Activated naive CD8-positive, alpha-beta T cell (primary cell): ENCODE measurements at regions not wholly inside any gene's neighbourhood (a gene's known extent, or its start where the extent isn't known, plus 50 kb on each side); places are given as distances from the start of the nearest gene placed in this dataset.
"Not testable (repeated sequence)": the region's sequence is repeated elsewhere in the genome, so short reads cannot be mapped to it uniquely, and the experiment has no call there.

ENCODE experiments used
- H3K27ac Mint-ChIP-seq: one replicate; pipeline ENCODE4 v1.8.0; 2021; ENCODE audit warnings: mixed read lengths
- H3K27me3 Mint-ChIP-seq: one replicate; pipeline ENCODE4 v1.8.0; 2021; ENCODE audit warnings: mixed read lengths
- H3K36me3 Mint-ChIP-seq: one replicate; pipeline ENCODE4 v1.8.0; 2021; ENCODE audit warnings: mixed read lengths
- H3K4me1 Mint-ChIP-seq: one replicate; pipeline ENCODE4 v1.8.0; 2021; ENCODE audit warnings: low read depth, mixed read lengths
- H3K4me3 Mint-ChIP-seq: one replicate; pipeline ENCODE4 v1.8.0; 2021; ENCODE audit warnings: mild to moderate bottlenecking, mixed read lengths
- H3K9me3 Mint-ChIP-seq: one replicate; pipeline ENCODE4 v1.8.0; 2021; ENCODE audit warnings: low read depth, mixed read lengths

DNA sequence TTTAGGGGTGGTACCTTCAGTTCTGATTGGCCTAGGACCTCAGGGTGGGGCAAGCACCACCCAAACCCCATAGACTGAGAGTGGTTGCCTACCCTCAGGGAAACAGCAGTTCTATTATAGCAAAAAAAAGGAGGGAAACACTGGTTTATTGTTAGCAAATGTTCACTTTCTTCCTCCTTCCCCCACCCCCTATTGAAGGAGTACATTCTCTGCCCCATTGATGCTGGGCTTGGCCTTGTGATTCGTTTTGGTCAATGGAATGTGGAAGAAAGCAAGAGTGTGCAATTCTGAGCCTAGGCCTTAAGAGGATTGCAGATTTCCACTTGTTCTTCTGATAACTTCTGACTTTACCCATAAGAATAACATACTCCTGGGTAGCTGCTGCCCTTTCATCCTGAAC, 255.8 kb downstream of the NFATC2 start:
- no peaks in the 10 kb centered on the region for H3K36me3 Mint-ChIP-seq
- no peak overlapping the region for H3K27ac Mint-ChIP-seq
- H3K4me3 Mint-ChIP-seq, result no peak overlapping the region
- no peaks in the 10 kb centered on the region for H3K4me1 Mint-ChIP-seq
- no peaks in the 10 kb centered on the region for H3K9me3 Mint-ChIP-seq
- H3K27me3 Mint-ChIP-seq, result no peaks in the 10 kb centered on the region

DNA sequence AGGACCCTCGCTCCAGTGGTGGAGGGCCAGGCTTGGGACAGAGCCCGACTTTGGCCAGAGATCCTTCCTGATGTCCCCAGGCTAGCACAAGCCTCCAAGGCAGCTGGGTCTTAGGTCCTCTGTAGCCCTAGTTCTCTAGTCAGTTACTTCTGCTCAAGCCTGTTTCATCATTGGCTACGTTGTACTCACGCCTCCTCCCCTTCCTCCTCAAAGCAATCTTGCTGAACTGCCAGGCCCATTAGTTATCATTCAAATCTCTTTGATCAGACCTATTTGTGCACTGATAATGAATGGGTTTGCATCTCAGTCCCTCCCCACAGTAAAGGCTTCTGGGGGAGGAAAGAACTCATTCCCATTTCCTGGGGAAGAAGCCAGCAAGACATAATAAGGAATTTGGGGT, 256.8 kb downstream of the NFATC2 start:
- no peaks in the 10 kb centered on the region for H3K4me1 Mint-ChIP-seq
- H3K36me3 Mint-ChIP-seq, result no peaks in the 10 kb centered on the region
- H3K27me3 Mint-ChIP-seq, result no peaks in the 10 kb centered on the region
- H3K27ac Mint-ChIP-seq, result no peak overlapping the region
- no peaks in the 10 kb centered on the region for H3K9me3 Mint-ChIP-seq
- no peak overlapping the region for H3K4me3 Mint-ChIP-seq

DNA sequence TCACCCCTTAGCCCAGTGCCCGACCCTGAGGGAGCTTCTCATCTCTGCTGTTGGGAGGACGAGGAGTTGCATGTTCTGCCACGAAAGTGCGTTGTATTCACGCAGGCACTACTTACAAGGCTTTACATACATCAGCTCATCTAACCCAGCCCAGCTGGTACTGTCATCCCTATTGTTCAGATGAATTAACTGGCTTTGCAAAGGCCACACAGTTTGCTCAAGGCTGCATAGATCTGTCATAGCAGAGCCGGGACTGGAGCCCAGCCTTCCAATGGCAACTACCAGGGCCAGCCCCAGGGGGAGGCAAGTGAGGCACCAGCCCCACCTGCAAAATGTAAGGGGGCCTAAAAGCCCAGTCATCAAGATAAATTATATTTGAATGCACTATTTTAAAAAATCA, 257.6 kb downstream of the NFATC2 start:
- Mint-ChIP-seq H3K27ac (no peak overlapping the region), H3K27me3 (no peaks in the 10 kb centered on the region), H3K9me3 (no peaks in the 10 kb centered on the region), H3K4me1 (no peaks in the 10 kb centered on the region), H3K4me3 (no peak overlapping the region), H3K36me3 (no peaks in the 10 kb centered on the region)

DNA sequence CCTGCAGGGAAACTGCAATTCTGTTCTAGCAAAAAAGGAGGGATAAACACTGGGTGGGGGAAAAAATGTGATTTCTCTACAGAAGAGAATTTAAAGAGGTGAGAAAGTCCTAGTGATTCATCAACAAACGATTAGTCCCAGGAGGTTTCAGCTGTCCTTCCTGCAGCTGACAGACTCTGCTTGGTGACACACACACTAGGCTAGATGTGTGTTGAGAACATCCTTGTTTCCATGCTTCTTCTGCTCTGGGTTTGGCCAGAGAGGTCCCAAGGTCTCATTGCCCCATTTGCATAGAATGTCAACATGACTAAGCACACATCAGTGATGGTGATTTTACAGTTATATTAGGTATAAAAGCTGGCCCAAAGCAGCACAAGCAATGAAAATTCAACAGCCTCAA, 258.3 kb downstream of the NFATC2 start:
- Mint-ChIP-seq H3K36me3 (no peaks in the 10 kb centered on the region), H3K4me3 (no peak overlapping the region), H3K27me3 (peaks cover under 1% of the 10 kb centered on the region), H3K4me1 (no peaks in the 10 kb centered on the region), H3K27ac (no peak overlapping the region), H3K9me3 (no peaks in the 10 kb centered on the region)

DNA sequence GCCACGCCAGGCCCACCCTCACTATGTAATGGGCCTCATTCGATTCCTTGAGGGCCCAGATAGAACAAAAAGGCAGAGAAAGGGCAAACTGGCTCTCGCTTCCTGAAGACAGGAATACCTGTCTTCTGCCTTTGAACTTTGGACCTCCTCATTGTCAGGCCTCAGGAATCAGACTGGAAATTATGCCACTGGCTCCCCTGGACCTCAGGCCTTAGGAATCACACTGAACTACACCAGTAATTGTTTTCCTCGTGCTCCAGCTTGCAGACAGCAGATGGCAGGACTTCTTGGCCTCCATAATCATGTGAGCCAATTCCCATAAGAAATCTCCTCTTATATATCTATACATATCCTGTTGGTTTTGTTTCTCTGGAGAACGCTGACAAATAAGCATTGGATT, 258.6 kb upstream of the KCNG1 start:
- H3K27ac Mint-ChIP-seq, result no peak overlapping the region
- no peaks in the 10 kb centered on the region for H3K9me3 Mint-ChIP-seq
- no peaks in the 10 kb centered on the region for H3K36me3 Mint-ChIP-seq
- H3K4me3 Mint-ChIP-seq, result no peak overlapping the region
- no peaks in the 10 kb centered on the region for H3K4me1 Mint-ChIP-seq
- H3K27me3 Mint-ChIP-seq, result peaks cover 13% of the 10 kb centered on the region

DNA sequence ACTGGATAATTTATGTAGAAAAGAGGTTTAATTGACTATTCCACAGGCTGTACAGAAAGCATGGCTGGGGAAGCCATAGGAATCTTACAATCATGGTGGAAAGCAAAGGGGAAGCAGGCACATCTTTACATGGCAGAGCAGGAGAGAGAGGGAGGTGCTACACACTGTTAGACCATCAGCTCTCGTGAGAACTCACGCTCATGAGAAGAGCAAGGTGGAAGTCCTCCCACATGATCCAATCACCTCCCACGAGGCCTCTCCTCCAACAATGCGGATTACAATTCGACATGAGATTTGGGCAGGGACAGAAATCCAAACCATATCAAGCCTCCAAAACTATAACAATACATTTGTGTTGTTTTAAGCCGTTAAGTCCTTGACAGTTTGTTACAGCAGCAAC, 257.1 kb upstream of the KCNG1 start:
- no peak overlapping the region for H3K4me3 Mint-ChIP-seq
- no peaks in the 10 kb centered on the region for H3K9me3 Mint-ChIP-seq
- no peaks in the 10 kb centered on the region for H3K36me3 Mint-ChIP-seq
- H3K27me3 Mint-ChIP-seq, result peaks cover 14% of the 10 kb centered on the region
- H3K4me1 Mint-ChIP-seq, result no peaks in the 10 kb centered on the region
- no peak overlapping the region for H3K27ac Mint-ChIP-seq

DNA sequence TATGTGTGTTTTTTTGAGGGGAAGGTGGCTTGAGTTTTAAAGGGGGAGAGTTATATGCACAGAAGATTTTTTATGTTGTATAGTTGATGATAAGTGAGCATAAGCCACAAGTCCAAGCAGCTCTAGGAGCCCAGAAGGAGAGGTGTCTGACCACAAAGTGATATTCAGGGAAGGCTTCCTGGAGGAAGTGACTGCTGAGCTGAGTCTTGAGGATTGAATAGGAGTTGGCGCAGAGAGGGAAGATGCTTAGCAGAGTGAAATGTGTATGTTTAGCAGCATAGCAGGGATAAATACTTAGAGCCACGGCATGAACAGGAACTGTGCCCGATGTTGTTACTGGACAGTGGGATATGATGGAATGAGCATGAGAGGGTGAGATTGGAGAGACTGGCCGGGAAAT, 255.1 kb upstream of the KCNG1 start:
- Mint-ChIP-seq H3K9me3 (no peaks in the 10 kb centered on the region), H3K4me3 (no peak overlapping the region), H3K36me3 (no peaks in the 10 kb centered on the region), H3K27ac (no peak overlapping the region), H3K27me3 (peaks cover 18% of the 10 kb centered on the region), H3K4me1 (no peaks in the 10 kb centered on the region)

DNA sequence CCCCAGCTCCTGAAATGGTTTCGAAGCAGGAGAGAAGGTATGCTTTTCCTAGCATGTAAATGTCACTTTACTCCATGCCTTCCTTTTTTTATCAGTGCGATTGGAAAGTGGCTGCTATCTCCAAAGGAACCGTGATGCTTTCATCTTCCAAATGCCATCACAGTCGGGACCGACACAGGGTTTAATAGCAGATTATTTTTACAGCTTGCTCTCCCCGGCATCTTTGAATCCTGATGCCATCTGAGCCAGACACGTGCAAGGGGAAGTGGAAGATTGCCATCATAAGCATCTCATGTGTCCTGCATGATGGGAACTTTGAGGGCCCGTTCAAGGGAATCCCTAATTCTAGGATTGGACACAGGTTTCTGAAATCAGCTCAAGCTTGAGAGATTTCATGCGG, 253.4 kb upstream of the KCNG1 start:
- Mint-ChIP-seq H3K9me3 (no peaks in the 10 kb centered on the region), H3K27me3 (peaks cover 18% of the 10 kb centered on the region), H3K36me3 (no peaks in the 10 kb centered on the region), H3K4me1 (no peaks in the 10 kb centered on the region), H3K4me3 (no peak overlapping the region), H3K27ac (no peak overlapping the region)

DNA sequence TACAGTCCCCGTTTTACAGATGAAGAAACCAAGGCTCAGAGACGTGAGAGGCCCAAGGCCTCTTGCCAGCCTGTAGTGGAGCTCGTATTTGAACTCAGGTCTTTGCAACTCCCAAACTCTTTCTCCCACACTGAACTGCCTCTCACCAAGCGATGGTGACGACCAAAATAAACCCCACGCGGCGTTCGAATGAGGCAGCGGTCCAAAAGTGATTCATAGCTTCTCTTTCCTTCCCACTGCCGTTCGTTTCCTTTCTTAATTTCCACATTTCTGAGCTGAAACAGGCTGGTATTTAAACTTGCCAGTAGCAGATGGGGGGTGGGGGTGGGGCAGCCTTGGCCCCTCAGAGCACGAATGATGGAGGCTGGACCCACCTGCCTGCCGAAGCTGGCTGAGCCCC, 252.9 kb upstream of the KCNG1 start:
- Mint-ChIP-seq H3K27ac (no peak overlapping the region), H3K4me3 (no peak overlapping the region), H3K4me1 (no peaks in the 10 kb centered on the region), H3K27me3 (peaks cover 18% of the 10 kb centered on the region), H3K9me3 (no peaks in the 10 kb centered on the region), H3K36me3 (no peaks in the 10 kb centered on the region)

DNA sequence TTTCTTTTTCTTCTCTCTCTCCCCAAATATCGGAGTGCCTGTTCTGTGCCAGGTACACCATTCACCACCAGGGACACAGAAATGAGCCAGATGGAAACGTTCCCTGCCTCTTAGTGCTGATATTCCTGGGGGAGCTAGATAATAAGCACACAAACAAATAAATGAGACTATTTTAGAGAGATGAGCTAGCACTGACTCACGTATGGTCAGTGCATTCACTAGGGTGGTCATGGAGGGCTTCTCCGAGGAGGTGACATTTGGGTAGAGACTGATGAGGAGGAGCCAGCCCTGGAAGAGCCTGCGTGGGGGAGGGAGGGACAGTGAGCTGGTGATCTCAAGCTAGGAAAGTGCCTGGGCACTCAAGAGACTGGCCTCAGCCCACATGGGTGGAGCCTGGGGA, 252.3 kb upstream of the KCNG1 start:
- H3K4me1 Mint-ChIP-seq, result no peaks in the 10 kb centered on the region
- H3K36me3 Mint-ChIP-seq, result no peaks in the 10 kb centered on the region
- no peak overlapping the region for H3K27ac Mint-ChIP-seq
- H3K27me3 Mint-ChIP-seq, result peaks cover 18% of the 10 kb centered on the region
- no peak overlapping the region for H3K4me3 Mint-ChIP-seq
- no peaks in the 10 kb centered on the region for H3K9me3 Mint-ChIP-seq

DNA sequence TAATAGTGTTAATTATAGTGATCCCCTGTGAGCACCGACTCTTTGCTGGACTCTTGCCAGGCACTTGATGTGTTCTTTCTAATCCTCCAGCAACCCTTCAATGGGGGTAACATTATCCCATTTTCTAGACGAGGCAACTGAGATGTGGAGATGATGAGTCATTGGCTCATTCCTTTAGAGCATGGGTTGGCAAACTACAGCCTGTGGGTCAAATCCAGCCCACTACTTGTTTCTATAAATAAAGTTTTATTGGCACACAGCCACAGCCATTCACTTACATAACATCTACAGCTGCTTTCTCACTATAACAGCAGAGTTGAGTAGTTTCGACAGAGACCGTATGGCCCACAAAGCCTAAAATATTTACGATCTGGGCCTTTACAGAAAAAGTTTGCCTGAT, 249.5 kb upstream of the KCNG1 start:
- Mint-ChIP-seq H3K27me3 (peaks cover 13% of the 10 kb centered on the region), H3K9me3 (peaks cover 4% of the 10 kb centered on the region), H3K4me3 (no peak overlapping the region), H3K27ac (no peak overlapping the region), H3K36me3 (peaks cover 3% of the 10 kb centered on the region), H3K4me1 (no peaks in the 10 kb centered on the region)

DNA sequence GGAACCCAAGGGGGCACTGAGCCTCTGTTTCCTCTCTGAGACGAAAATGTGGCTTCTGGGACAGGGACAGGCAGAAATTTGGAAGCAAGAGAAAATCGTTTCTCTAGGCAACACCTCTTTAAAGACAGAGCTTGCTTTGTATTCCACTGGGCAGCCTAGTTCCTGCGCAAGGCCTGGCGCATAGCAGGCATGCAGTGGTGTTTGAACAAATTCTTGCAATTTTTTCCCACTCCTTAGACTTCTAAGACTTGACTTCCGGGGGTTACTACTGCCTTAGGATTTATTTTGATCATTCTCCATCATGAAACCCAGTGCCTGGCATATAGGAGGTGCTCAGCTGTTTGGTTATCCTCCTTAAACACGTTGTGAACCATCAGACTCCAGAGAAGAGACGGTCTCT, 249.0 kb upstream of the KCNG1 start:
- H3K4me1 Mint-ChIP-seq, result no peaks in the 10 kb centered on the region
- H3K9me3 Mint-ChIP-seq, result peaks cover 4% of the 10 kb centered on the region
- H3K36me3 Mint-ChIP-seq, result peaks cover 3% of the 10 kb centered on the region
- H3K27me3 Mint-ChIP-seq, result peaks cover 13% of the 10 kb centered on the region
- H3K4me3 Mint-ChIP-seq, result no peak overlapping the region
- no peak overlapping the region for H3K27ac Mint-ChIP-seq

DNA sequence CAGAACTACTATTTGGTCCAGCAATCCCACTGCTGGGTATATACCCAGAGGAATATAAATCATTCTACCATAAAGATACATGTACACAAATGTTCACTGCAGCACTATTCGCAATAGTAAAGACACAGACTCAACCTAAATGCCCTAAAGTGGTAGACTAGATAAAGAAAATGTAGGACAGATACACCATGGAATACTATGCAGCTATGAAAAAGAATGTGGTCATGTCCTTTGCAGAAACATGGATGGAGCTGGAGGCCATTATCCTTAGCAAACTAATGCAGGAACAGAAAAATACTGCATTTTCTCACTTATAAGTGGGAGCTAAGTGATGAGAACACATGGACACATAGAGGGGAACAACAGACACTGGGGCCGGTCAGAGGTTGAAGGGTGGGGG, 248.4 kb upstream of the KCNG1 start:
- not testable (repeated sequence) for H3K4me1 Mint-ChIP-seq, H3K27ac Mint-ChIP-seq, H3K27me3 Mint-ChIP-seq, H3K9me3 Mint-ChIP-seq, H3K4me3 Mint-ChIP-seq, H3K36me3 Mint-ChIP-seq

DNA sequence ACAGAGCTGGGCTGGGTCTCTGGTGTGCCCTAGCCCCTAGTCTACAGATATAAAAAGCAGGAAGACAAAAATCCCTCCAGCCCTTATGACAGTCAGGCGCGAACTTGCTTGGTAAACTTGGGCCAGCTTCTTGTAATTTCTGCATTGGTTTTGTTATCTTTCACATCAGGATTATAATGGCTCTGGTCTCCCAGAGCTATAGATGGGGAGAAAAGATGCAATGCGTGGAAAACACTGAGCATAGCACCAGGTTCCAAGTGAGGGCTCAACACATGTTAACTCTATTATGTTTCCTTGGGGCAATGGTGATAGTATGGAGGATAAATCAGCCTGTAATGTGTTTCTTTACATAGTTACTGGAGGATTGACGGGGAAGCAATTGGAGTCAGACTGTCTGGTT, 246.8 kb upstream of the KCNG1 start:
- no peak overlapping the region for H3K27ac Mint-ChIP-seq
- H3K4me3 Mint-ChIP-seq, result no peak overlapping the region
- H3K9me3 Mint-ChIP-seq, result peaks cover 4% of the 10 kb centered on the region
- no peaks in the 10 kb centered on the region for H3K4me1 Mint-ChIP-seq
- peaks cover 9% of the 10 kb centered on the region for H3K27me3 Mint-ChIP-seq
- peaks cover 3% of the 10 kb centered on the region for H3K36me3 Mint-ChIP-seq

DNA sequence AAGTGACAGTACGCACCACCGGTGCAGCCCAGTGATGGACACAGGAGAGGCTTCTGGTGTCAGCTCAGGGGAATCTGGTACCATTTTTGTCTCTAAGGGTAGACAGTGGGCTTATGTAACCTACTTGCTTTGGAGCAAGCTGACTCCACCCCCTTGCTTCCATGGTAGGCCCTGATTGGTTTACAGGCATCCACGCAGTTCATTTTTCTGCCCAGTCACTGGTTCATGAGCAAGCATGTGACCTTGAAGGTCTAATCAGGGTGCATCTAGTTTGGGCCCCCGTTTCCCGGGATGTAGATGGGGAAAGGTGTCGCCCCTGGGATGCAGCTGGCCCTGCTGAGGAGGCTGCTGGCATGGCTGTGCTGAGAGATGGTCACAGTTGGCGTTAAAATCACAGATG, 244.8 kb upstream of the KCNG1 start:
- Mint-ChIP-seq H3K27ac (no peak overlapping the region), H3K9me3 (peaks cover 4% of the 10 kb centered on the region), H3K4me1 (no peaks in the 10 kb centered on the region), H3K36me3 (peaks cover 3% of the 10 kb centered on the region), H3K4me3 (no peak overlapping the region), H3K27me3 (peaks cover 6% of the 10 kb centered on the region)

DNA sequence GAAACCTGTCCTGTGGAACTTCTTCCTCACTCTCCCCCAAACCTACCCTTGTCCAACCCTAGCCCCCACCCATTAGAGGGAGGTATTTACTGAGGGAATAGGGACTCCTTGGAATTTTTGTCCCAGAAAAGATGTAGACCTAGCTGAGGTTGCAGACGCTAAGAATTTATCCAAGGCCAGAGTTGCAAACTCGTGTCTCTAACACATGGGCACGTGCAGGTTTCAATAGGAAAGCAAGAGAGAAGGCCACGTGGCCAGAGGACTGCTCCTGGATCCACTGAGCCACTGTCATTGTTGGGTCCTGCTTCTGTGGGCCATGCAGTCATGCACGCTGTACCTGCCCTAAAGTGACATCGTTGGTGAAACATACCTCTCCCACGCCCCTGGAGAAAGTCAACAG, 243.4 kb upstream of the KCNG1 start:
- Mint-ChIP-seq H3K27me3 (peaks cover 6% of the 10 kb centered on the region), H3K4me3 (no peak overlapping the region), H3K36me3 (peaks cover 3% of the 10 kb centered on the region), H3K9me3 (peaks cover 4% of the 10 kb centered on the region), H3K4me1 (no peaks in the 10 kb centered on the region), H3K27ac (no peak overlapping the region)

DNA sequence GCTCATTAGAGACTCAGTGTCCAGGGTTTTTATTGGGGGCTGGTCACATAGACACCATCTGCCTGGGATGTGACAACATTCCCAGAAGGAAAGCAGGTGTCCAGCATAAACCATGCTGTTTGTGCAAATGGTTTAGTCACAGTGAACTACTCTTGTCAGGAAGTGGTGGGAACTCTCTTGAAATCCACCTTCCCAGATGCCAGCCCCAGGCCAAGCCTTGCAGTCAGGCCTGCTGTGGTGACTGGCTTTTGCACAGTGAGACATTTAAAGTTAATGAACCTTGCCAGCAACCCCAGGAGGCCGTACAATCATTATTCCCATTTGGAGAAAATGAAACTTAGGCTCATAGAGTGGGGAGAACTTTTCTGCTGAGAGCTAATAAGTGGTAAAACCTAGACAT, 242.5 kb upstream of the KCNG1 start:
- H3K4me1 Mint-ChIP-seq, result no peaks in the 10 kb centered on the region
- peaks cover 3% of the 10 kb centered on the region for H3K36me3 Mint-ChIP-seq
- H3K9me3 Mint-ChIP-seq, result peaks cover 4% of the 10 kb centered on the region
- H3K4me3 Mint-ChIP-seq, result no peak overlapping the region
- H3K27ac Mint-ChIP-seq, result no peak overlapping the region
- H3K27me3 Mint-ChIP-seq, result peaks cover 6% of the 10 kb centered on the region
